HG02798 (cell line): ENCODE measurements at regions not wholly inside any gene's neighbourhood (a gene's known extent, or its start where the extent isn't known, plus 50 kb on each side); places are given as distances from the start of the nearest gene placed in this dataset.

Experiments used
- ATAC-seq: cut with Tn5 transposase; IDR thresholded peaks from one replicate; pipeline ENCODE4 v1.9.1; 2021; ENCODE audit warnings: mild to moderate bottlenecking; ENCODE audit not compliant: unreplicated experiment, poor library complexity

DNA sequence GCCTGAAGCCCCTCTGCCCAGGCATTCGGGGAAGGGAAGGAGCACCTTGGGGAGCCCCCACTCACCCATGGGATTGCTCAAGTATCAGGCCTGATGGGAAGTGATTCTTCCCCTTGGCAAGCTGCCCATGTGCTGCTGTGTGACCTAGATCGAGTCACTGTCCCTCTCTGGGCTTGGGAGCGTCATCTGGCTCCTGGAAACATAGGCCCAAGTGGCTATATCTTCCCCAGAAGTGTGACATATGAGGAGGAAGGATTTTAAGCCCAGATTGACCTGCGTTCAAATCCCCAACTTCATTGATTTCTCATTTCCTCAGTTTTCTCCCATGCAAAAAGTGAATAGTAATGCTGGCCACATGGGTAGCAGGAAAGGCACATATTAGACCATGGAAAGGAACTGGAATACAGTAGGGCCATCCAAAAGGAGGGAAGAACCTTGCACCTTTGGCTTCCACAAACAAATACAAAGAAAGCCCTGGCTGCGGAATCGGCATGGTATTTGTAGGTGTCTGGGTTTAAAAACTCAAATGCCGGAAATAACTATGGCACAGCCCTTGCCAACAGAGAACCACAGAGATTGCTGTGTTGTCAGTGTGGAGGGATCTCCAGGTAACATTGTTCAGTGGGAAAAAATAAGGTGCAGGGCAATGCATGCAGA, 169.5 kb upstream of the ZMIZ1 start:
- ATAC-seq, result no peak

DNA sequence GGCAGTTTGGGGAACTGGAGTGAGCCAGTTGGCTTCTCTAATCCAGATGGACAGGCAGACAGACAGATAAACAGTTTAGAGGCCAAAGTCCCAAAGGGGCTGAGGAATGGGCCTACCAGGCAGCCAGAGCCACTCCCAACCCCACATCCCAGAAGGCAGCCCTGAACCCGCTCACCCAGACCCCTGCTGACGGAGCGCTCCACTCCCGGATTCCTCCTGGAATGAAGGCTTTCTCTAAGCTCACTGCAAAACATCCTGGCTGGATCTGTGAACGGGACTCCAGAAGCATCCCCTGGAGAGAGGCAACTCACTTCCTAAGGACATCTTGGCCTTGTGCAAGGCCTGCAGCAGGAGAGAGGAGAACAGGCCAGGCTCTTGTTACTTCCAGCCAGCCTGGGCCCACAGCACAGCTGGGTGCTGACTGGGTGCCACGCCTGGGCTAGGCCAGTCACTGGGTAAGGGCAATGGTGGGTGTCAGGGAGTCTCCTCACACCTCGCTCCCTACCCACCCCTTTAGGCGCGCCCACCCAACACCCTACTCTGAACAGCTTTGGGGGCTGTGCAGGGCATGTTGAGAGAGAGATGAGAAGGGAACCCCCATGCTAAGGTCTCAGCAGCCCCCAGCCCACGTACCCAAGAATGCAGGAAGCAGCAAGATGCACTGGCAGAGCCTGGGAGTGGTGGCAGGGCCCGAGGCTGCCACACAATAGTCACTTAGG, 168.6 kb upstream of the ZMIZ1 start:
- no peak for ATAC-seq

DNA sequence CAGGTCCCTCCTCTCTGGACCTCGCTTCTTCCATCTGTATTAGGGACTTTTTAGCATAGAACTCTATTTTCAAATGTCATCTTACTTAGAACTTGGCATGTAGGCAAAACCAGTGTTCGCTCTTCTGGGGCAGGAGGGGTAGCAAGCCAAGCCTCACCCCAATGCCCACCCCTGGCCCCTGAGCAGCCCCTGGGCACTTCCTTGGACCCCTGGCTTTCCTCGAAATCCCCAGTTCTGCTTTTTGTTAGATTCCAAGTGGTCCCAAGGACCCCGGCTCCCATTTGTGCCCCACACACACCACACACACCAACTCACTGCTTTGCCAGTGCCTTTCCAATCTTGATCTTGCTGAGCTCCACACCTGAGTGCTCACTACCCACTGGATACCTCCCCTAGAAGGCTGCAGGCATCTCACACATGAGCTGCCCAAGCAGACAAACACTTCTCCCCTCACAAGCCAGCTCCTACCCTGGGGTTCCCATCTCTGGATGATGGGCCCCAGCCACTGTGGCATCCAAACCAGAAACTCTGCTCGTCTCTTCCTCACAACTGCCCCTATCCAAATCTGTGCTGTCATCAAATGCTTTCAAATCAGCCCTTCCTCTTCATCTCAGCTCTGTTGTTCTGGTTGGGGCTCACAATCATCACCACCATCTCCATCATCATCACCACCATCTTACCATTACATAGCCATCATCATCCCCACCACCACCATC, 167.9 kb upstream of the ZMIZ1 start:
- no peak for ATAC-seq

DNA sequence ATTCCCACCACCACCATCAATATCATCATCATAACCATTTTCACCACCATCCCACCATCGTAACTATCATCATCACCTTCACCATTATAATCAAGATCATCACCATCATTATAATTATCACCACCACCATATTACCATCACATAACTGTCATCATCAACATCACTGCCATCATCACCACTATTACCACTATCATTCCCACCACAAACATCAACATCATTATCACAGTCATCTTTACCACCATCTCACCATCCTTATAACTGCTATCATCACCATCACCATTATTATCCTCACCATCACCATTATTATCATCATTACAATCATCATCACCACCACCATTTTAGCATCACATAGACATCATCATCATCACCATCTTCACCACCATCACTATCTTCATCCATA, 167.1 kb upstream of the ZMIZ1 start:
- ATAC-seq, result no peak

DNA sequence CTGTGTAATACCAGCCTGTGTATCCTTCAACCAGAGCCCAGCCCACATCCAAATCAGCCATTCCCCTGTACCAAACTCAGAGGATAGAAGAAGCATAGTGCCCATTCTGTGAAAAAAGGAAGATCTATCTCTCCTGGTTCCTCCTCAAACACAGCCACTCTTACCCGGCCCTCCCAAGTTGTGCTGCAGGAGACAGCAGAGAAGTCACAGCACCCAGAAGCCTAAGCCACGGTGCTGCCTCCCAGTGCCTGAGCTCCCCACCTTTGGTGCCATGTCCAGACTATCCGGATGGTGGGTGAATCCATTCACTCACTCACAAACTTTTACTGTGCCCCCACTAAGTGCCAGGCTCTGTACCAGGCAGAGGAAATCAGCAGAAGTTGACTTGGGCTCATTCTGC, 166.0 kb upstream of the ZMIZ1 start:
- ATAC-seq, result no peak

DNA sequence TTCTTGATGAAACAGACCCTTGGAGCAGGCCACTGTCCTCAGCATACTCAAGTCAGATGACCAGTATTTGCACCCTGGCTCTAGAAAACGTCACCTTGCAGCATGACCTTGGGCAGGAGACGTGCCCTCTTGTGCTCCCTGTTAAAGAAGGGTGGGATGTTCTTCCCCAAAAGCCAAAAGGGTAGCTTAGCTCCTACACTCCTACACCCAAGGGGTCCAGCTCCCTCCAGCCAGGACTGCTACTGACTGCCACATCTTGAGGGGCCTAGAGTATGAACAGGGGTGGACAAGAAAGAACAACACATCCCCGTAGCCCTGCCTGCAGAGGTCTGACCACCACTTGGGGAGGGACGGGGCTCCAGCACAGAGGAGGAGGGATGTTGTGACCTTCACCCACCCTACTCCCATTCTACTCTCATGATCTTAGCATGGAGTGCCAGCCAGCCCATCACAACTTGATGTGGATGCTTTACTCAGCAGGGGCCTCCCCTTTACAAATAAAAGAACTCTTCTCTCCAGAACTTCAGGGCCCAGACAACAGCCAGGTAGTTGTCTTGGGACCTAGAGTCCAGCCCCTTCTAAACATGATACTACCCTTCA, 165.3 kb upstream of the ZMIZ1 start:
- no peak for ATAC-seq

DNA sequence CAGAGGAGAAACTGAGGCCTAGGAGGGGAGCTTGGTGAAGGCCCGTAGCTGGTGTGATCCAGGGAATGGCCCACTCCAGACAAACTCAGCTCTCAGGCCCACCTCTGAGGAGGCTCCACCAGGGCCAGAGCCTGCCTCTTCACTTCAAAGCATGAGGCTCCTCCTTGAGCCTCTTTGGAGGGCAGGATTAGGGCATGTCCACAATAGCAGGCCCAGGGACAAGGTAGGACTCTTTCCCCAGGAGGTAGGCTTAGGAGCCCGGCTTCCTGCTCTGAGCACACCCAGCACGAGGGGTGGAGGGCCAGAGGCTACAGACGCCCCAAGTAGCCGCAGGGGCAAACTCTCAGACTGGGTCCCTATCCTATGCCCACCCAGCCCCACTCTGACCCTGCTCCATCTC, 164.6 kb upstream of the ZMIZ1 start:
- ATAC-seq, result no peak

DNA sequence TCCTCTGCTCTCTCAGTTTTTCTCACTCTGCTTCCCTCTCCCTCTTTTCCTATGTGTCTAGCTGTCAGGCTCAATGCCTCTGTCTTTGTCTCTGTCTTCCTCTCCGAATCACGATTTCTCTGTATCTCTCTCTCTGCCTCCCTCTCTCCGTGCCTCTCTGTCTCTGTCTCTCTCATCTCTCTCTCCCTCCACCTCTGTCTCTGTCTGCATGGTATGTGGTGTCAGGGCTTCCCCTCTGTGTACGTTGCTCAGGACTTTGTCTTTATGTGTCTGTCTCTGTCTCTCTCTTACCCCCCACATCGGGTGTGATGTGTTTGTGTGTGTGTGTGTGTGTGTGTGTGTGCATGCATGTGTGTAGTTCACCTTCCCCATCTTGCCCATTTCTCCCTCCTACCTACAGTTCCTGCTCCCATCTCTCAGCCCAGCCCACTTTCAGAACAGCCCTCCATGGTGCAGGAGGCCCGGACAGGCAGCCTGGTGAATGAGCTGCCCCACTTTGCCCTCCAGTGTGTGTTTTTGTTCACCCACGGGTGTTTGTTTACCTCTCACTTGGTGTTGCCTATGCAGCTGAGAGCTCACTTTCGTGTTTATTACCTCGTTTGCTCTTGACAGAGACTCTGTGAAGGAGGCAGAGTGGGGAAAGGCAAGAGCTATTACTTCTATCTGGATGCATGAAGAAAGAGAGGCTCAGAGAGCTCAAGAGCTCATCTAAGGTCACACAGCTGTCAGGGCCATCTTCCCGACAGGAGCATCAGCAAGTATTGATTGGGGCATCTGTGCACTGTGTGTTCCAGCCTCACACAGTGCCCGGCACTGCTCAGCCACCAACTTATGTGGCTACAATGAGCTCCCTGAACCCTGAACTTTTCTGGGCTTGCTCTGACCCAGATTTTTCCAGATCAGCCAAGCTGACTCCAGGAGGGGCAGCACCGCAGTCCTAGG, 163.5 kb upstream of the ZMIZ1 start:
- ATAC-seq, result no peak

DNA sequence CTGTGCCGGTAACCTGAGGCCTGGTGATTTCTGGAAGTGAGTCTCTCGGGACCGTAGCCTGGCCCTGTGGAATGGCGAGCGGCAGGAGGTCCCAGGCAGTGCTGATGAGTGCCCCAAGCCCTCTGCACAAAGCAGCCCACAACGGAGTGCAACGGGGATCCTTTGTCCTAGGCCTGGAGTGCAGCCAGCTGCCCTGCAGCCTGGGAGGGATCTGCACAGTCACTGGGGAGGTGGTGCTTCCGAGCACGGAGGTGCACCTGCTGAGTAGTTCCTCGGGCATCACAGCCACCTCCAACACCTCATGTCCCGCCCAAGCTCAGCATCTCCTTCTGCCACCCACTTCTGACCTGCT, 162.8 kb upstream of the ZMIZ1 start:
- no peak for ATAC-seq

DNA sequence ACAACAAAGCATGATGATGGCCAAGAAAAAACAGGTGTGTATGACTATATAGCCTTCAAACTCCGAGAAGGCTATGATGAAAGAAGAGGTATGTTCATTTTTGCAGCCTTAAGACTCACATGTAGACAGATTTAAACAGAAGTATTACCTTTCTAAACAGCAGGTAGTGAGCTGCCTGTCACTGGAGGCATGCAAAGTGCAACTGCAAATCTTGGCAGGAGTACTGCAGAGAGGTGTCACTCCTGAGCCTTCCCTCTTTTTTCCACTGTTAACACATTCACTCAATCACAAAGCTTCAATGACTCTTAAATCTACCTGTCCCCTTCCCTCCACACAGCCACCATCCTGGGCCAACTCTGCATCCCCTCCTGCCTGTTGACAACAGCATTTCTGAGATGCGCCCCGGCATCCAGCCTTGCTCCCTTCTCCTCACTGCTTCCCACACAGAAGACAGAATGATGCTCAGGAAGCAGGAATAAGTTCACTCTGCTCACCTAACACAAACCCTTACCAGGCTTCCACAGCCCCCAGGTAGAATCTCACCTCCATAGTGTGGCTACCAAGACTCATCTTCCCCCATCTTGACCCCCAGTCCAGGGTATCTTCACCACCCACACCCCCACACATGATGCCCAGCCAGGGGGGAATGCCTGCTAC, 161.9 kb upstream of the ZMIZ1 start:
- no peak for ATAC-seq

DNA sequence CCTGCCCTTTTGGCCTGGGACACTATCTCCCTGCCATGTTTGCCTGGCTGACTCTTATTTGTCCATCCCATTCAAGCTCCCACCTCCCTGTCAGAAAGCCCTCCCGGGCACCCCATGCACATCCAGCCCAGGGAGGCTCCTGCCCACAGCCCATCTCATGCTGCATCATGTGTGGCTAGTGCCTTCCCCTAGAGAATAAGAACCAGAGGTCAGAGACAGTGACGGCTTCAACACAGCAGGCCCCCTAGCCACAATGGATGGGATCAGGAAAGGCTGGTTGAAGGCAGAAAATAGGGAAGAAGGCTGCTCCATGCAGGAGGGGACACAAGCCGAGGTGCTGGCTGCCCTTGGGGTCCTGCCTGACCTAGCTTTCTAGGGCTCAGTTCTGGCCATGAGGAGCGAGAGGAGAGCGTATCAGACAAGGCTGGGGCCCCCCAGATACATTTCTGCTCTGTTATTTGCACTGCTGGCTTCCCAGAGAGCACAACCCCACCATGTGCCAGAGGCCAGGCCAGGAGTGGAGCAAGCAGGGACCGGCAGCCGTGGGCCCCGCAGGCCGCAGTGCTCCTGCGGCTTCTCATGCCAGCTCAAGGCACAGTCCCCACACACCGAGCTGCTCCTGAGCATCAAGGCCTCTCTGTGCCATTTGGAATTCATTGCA, 161.1 kb upstream of the ZMIZ1 start:
- no peak for ATAC-seq

DNA sequence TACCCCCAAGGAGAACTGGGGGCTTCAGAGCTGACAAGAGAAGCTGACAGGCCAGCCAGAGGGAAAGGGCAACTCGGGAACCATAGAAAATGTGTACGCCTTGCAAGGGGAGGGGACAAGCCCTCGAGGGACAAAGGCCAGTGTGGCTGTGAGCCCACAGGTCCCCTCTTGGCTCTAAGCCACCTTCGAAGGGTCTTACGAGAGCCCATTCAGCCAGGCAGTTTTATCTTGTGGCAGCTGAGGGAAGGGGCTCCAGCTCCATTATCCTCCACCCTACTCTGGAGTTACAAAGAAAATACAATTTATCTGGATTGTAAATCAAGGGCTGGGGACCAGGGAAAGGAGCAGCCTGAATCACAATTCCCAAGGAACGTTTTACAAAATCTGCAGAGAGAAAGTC, 159.5 kb upstream of the ZMIZ1 start:
- no peak for ATAC-seq

DNA sequence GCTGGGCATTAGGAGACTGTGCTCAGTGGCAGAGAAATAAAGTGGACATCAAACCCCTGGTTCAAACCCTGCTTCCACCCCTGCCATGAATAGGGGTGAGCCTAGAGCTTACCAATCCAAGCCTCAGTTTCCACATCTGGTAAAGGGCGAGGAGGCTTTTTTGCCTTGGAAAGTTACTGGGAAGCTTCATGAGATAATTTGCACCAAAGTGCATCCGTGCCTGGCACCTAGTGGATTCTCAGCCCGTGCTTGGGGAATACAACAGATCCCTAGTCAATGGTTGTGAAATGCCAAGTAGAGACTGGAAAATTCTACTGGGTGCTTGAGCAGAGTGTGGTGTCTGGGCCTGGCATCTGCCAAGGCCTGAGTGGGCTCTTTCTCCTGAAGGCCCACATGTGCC, 158.7 kb upstream of the ZMIZ1 start:
- no peak for ATAC-seq

DNA sequence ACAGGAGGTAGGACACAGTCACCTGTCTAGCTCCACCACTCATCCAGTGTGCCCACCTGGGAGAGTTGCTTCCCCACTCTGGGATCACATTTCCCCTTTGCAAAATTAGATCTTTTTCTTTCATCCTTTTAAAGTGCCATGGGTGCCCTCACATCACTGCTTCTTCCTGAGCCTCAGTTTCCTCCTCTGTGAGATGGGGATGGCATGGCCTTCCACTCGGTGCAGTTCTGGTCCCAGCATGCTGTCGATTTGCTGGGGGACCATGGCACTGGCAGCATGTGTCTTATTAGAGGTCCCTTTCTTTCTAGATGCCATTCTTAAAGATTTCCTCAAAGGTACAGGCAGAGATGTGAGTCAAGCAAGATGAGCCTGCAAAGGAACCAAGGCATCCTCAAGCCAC, 158.3 kb upstream of the ZMIZ1 start:
- ATAC-seq, result no peak

DNA sequence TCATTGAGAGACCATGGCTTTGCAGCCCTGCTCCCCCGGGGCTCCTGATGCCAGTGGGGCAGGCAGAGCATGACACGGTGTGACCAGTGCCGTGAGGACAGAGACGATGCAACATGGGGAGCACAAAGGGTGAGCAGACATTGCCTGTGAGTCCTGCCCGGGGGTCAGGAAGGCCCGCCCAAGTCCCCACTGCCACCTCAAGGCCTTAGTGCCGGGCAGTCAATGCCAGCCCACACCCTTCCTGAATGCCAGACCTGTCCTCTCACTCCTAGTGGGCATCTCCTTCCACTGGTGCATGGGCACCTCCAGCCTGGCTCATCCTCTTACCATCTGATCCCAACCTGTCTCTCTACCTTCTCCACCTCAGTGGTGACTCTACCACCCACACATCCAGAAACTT, 157.9 kb upstream of the ZMIZ1 start:
- no peak for ATAC-seq

DNA sequence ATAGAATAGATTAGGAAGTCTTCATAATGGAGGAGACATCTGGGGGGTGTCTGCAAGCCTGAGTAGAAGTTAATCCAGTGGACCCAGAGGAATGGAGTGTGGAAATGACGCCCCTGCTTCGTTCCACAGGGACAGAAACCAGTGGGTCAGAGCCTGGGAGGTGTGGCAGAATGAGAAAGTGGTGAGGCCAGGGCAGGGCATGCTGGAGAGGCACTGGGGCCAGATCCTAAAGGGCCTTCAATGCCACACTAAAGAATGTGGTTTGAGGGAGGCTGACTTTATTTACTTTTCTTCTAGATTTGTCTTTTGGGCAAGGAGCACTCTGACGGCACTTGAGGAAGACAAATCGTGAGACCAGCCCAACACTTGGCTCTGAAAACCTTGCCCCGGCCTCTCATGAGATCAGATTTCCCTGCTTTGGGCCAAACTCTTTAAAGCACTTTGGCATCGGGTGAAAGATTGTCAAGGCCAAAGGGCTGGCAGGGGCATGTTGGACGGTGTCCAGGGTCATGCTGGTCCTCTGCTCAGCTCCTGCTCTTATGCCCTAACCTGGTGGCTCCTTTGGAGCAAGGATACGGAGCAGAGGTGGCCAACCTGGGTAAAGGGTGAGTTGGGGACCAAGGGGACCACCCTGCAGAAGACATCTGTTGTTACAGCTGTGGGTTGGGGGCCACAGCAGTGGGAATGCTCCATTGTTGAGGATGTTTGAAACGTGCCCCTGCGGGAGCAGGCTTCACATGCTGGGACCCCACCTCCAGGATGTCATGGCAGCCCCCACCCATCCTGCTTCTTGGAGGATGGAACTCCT, 157.0 kb upstream of the ZMIZ1 start:
- ATAC-seq, result no peak

DNA sequence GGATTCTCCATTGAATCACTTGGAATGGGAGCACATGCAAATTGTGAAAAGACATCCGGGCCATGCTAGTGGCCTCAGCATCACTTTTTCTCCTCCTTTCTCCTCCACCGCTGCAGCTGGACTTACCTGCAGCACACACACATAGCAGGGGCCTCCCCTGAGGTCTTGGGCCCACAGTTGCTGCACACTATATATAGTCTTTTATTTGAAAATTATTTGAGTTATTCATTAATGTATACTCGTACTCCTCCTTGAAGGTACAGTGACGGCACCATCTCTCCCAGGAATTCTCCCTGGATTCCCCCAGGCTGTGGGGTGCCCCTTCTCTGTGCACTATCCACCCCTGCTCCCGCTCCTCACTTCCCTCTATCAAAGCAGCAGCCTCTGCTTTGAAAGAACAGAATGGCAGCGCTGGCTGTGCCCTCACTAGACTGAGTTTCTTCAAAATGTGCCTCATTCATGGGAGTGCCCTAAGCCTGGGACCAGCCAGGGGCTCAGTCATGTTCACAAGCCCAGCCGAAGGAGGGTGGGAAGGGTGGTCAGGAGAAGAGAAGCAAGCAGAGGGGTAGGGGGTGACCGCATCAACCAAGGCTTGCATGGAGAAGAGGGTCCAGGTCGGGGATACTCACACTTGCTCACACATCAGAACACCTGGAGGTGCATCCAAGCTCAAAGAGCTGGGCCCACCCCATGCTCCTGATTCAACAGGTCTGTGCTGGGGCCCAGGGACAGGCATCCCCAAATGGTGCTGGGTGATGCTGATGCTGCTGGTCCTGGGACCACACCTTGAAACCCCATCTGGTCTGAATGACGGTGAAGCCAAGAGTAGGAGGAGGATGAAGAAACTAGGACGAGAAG, 156.2 kb upstream of the ZMIZ1 start:
- no peak for ATAC-seq
